WTC11 (cell line): ENCODE measurements at regions not wholly inside any gene's neighbourhood (a gene's known extent, or its start where the extent isn't known, plus 50 kb on each side); places are given as distances from the start of the nearest gene placed in this dataset.
A peak's percentile ranks its signal among the peaks of the same experiment; 100 is the strongest.

ENCODE experiments used
- ATAC-seq: fragments of 200-7000 bp; cut with Tn5 transposase; 2 replicates; pipeline ENCODE4 v1.10.0; 2021; ENCODE audit warnings: mild to moderate bottlenecking, moderate library complexity
- CTCF ChIA-PET: fragments of 300-600 bp; sonication (Branson Sonifier 250); formaldehyde crosslinking; loops from one replicate; lab custom pipeline; 2021; ENCODE audit warnings: antibody characterized with exemption; lab: Charles Lee
- POLR2A ChIA-PET: fragments of 350-600 bp; sonication (Branson Sonifier 250); formaldehyde crosslinking; loops from one replicate; lab custom pipeline; 2021; ENCODE audit warnings: antibody characterized with exemption; lab: Charles Lee
- DNase-seq: peaks from one replicate; pipeline ENCODE4 v3.0.0; 2021; ENCODE audit warnings: low spot score
- H3K27ac Mint-ChIP-seq: 2 replicates; pipeline ENCODE4 v1.8.0; 2021; ENCODE audit warnings: mixed read lengths
- H3K27me3 Mint-ChIP-seq: 2 replicates; pipeline ENCODE4 v1.8.0; 2021; ENCODE audit warnings: low read depth, mild to moderate bottlenecking, moderate library complexity, mixed read lengths
- H3K36me3 Mint-ChIP-seq: 2 replicates; pipeline ENCODE4 v1.8.0; 2021; ENCODE audit warnings: mixed read lengths
- H3K4me1 Mint-ChIP-seq: 2 replicates; pipeline ENCODE4 v1.8.0; 2022; ENCODE audit warnings: mixed read lengths
- H3K4me3 Mint-ChIP-seq: 2 replicates; pipeline ENCODE4 v1.8.0; 2021; ENCODE audit warnings: mild to moderate bottlenecking, moderate library complexity, mixed read lengths
- H3K9me3 Mint-ChIP-seq: 2 replicates; pipeline ENCODE4 v1.8.0; 2021; ENCODE audit warnings: mixed read lengths
- ATF1 ChIP-seq: sonication (generic); formaldehyde crosslinking; IDR thresholded peaks from 2 replicates; pipeline ENCODE4 v1.8.1; 2023; ENCODE audit warnings: mild to moderate bottlenecking, moderate library complexity, missing genetic modification reagents
- CBFB ChIP-seq: sonication (generic); formaldehyde crosslinking; IDR thresholded peaks from 2 replicates; pipeline ENCODE4 v1.8.1; 2022; ENCODE audit warnings: mild to moderate bottlenecking, low read depth, missing genetic modification reagents
- CREB1 ChIP-seq: sonication (generic); formaldehyde crosslinking; IDR thresholded peaks from 2 replicates; pipeline ENCODE4 v1.8.0; 2023; ENCODE audit warnings: mild to moderate bottlenecking, missing genetic modification reagents
- EMX1 ChIP-seq: fragments of 250-450 bp; sonication (Bioruptor Pico); IDR thresholded peaks from 2 replicates; pipeline ENCODE4 v1.8.0; 2021; ENCODE audit warnings: mild to moderate bottlenecking
- ESRRA ChIP-seq: sonication (generic); formaldehyde crosslinking; IDR thresholded peaks from 2 replicates; pipeline ENCODE4 v1.8.1; 2022; ENCODE audit warnings: mild to moderate bottlenecking, missing genetic modification reagents, borderline replicate concordance
- ETV6 ChIP-seq: sonication (generic); formaldehyde crosslinking; IDR thresholded peaks from 2 replicates; pipeline ENCODE4 v1.8.1; 2022; ENCODE audit warnings: mild to moderate bottlenecking, missing genetic modification reagents
- GABPB1 ChIP-seq: sonication (generic); formaldehyde crosslinking; IDR thresholded peaks from 2 replicates; pipeline ENCODE4 v1.8.1; 2023; ENCODE audit warnings: mild to moderate bottlenecking, missing genetic modification reagents
- GTF2I ChIP-seq: fragments of 250-450 bp; sonication (Bioruptor Pico); conservative IDR thresholded peaks from 2 replicates; pipeline ENCODE4 v1.4.0; 2021; ENCODE audit warnings: mild to moderate bottlenecking
- JUN ChIP-seq: sonication (generic); formaldehyde crosslinking; IDR thresholded peaks from 2 replicates; pipeline ENCODE4 v1.8.0; 2023; ENCODE audit warnings: mild to moderate bottlenecking, missing genetic modification reagents
- KAT7 ChIP-seq: sonication (generic); formaldehyde crosslinking; IDR thresholded peaks from 2 replicates; pipeline ENCODE4 v1.8.1; 2023; ENCODE audit warnings: missing genetic modification reagents, mild to moderate bottlenecking, borderline replicate concordance
- MXD4 ChIP-seq: fragments of 250-450 bp; sonication (Bioruptor Pico); IDR thresholded peaks from 2 replicates; pipeline ENCODE4 v1.8.0; 2021; ENCODE audit warnings: mild to moderate bottlenecking, moderate library complexity, borderline replicate concordance
- RELA ChIP-seq: sonication (generic); formaldehyde crosslinking; IDR thresholded peaks from 2 replicates; pipeline ENCODE4 v1.8.1; 2022; ENCODE audit warnings: missing genetic modification reagents, mild to moderate bottlenecking, borderline replicate concordance
- RORB ChIP-seq: fragments of 250-450 bp; sonication (Bioruptor Pico); IDR thresholded peaks from 2 replicates; pipeline ENCODE4 v1.9.0; 2021; ENCODE audit warnings: mild to moderate bottlenecking
- SMAD3 ChIP-seq: sonication (generic); formaldehyde crosslinking; IDR thresholded peaks from 2 replicates; pipeline ENCODE4 v1.8.0; 2022; ENCODE audit warnings: missing genetic modification reagents, mild to moderate bottlenecking, borderline replicate concordance
- SP1 ChIP-seq: sonication (generic); formaldehyde crosslinking; conservative IDR thresholded peaks from 2 replicates; pipeline ENCODE4 v1.8.1; 2022; ENCODE audit warnings: missing genetic modification reagents
- TP53 ChIP-seq: sonication (generic); formaldehyde crosslinking; IDR thresholded peaks from 2 replicates; pipeline ENCODE4 v1.8.1; 2023; ENCODE audit warnings: mild to moderate bottlenecking, missing genetic modification reagents
- ZNF396 ChIP-seq: fragments of 250-450 bp; sonication (Bioruptor Pico); IDR thresholded peaks from 2 replicates; pipeline ENCODE4 v1.8.0; 2021; ENCODE audit warnings: mild to moderate bottlenecking, moderate library complexity, borderline replicate concordance
- ZNF416 ChIP-seq: fragments of 250-450 bp; sonication (Bioruptor Pico); IDR thresholded peaks from 2 replicates; pipeline ENCODE4 v1.9.0; 2021; ENCODE audit warnings: mild to moderate bottlenecking, inconsistent platforms
- TF ChIP-seq, protein P1 (sequence below): fragments of 250-450 bp; sonication (Bioruptor Pico); conservative IDR thresholded peaks from 2 replicates; pipeline ENCODE4 v1.9.0; 2021; ENCODE audit warnings: mild to moderate bottlenecking
- TF ChIP-seq, protein P2 (sequence below): fragments of 250-450 bp; sonication (Bioruptor Pico); IDR thresholded peaks from 2 replicates; pipeline ENCODE4 v1.9.0; 2021; ENCODE audit warnings: mild to moderate bottlenecking, borderline replicate concordance
- TF ChIP-seq, protein P3 (sequence below): sonication (generic); formaldehyde crosslinking; IDR thresholded peaks from 2 replicates; pipeline ENCODE4 v1.8.0; 2022; ENCODE audit warnings: mild to moderate bottlenecking, missing genetic modification reagents
- TF ChIP-seq, protein P4 (sequence below): sonication (generic); formaldehyde crosslinking; IDR thresholded peaks from 2 replicates; pipeline ENCODE4 v1.8.0; 2022; ENCODE audit warnings: mild to moderate bottlenecking, missing genetic modification reagents
- TF ChIP-seq, protein P5 (sequence below): sonication (generic); formaldehyde crosslinking; conservative IDR thresholded peaks from 2 replicates; pipeline ENCODE4 v1.8.1; 2022; ENCODE audit warnings: mild to moderate bottlenecking, missing genetic modification reagents

DNA sequence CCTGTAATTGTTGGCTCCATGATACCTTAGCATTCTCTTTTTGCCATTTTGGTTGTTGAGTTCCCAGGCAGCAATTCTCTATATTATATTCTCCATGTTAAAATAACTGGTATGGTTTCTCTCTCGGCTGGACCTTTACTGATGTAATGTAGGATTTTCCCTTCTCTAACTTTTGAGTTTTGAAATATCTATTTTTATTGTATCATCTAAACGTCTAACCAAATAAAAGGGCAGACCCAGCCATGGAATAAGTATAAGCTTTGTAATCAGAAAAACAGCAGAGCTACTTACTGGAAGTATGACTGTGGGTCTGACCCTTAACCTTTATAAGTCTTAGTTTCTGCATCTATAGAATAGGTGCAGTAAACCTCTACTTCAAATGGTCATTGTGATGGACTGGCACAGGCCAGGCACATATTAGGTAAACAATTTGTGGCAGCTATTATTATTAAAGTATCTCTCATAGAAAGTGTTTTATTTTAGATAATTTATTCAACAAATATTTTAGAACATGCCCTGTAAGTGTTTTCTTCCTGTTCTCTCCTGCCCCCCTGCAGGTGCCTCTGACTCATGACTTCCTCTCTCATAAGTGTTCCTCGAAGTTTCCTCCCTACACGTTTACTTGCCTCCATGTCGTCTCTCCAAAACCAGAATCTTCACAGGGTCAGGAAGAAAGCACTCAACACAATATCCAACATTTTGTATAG, 224.9 kb upstream of the FGGY start:
- H3K4me1 Mint-ChIP-seq, result peaks cover 82% of the 10 kb centered on the region
- no peaks in the 10 kb centered on the region for H3K36me3 Mint-ChIP-seq
- H3K9me3 Mint-ChIP-seq, result no peaks in the 10 kb centered on the region
- ATAC-seq (peak; percentile 13), DNase-seq (no peak)
- ChIA-PET CTCF (no interaction called here), POLR2A (no interaction called here)
- TF ChIP-seq, protein P1, sequence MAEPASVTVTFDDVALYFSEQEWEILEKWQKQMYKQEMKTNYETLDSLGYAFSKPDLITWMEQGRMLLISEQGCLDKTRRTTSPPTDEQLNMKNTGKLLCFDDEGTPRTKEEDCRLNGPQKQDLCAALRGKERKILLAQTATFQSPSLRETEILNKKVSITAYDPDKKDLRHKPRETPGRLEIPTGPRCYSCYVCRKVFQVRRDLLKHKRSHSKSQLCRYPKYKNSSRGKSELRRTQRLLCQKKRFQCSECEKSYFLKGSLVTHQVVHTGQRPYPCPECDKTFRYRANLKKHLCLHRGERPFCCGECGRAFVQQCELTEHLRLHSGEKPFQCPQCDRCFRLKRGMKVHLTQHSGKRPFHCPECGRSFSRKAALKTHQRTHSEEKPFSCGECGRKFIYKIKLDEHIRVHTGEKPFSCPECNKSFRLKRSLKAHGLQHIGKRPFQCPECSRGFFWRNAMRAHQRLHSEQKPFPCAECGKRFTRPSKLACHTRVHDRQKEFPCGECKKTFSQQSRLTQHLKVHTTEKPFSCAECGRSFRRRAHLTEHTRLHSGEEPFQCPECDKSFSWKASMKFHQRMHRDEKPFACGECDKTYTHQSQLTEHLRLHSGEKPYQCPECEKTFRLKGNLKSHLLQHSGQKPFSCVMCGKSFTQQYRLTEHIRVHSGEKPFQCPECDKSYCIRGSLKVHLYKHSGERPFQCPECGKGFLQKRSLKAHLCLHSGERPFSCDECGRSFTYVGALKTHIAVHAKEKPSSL, result no peak
- TF ChIP-seq GABPB1 (CRISPR knock-in tag) (no peak), CREB1 (CRISPR knock-in tag) (no peak), ESRRA (no peak), RORB (CRISPR knock-in tag) (no peak), TP53 (CRISPR knock-in tag) (no peak), SMAD3 (no peak)
- TF ChIP-seq, protein P2, sequence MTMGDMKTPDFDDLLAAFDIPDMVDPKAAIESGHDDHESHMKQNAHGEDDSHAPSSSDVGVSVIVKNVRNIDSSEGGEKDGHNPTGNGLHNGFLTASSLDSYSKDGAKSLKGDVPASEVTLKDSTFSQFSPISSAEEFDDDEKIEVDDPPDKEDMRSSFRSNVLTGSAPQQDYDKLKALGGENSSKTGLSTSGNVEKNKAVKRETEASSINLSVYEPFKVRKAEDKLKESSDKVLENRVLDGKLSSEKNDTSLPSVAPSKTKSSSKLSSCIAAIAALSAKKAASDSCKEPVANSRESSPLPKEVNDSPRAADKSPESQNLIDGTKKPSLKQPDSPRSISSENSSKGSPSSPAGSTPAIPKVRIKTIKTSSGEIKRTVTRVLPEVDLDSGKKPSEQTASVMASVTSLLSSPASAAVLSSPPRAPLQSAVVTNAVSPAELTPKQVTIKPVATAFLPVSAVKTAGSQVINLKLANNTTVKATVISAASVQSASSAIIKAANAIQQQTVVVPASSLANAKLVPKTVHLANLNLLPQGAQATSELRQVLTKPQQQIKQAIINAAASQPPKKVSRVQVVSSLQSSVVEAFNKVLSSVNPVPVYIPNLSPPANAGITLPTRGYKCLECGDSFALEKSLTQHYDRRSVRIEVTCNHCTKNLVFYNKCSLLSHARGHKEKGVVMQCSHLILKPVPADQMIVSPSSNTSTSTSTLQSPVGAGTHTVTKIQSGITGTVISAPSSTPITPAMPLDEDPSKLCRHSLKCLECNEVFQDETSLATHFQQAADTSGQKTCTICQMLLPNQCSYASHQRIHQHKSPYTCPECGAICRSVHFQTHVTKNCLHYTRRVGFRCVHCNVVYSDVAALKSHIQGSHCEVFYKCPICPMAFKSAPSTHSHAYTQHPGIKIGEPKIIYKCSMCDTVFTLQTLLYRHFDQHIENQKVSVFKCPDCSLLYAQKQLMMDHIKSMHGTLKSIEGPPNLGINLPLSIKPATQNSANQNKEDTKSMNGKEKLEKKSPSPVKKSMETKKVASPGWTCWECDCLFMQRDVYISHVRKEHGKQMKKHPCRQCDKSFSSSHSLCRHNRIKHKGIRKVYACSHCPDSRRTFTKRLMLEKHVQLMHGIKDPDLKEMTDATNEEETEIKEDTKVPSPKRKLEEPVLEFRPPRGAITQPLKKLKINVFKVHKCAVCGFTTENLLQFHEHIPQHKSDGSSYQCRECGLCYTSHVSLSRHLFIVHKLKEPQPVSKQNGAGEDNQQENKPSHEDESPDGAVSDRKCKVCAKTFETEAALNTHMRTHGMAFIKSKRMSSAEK (CRISPR knock-in tag), result no peak
- H3K27me3 Mint-ChIP-seq, result no peaks in the 10 kb centered on the region
- H3K27ac Mint-ChIP-seq, result peak overlapping the region; percentile 97
- H3K4me3 Mint-ChIP-seq, result peak overlapping the region; percentile 1; the same call in 1 of the 2 replicates

DNA sequence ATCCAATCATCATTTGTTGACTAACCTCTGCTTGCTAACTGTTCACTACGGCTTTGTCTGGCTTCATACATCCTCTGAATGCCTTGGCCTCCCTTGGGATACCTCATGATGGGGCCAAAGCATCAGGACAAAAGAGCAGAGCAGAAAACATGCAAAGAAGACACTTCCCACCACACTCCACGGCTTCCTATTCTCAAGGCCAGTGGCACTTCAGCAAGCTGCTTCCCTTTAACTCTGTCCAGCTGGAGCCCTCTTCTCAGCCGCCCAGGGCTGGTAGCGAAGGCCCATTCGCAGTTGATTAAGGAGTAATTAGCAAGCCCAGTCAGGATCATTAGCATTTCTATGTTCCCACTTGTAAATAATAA, 224.3 kb upstream of the FGGY start:
- Mint-ChIP-seq H3K4me1 (peaks cover 82% of the 10 kb centered on the region), H3K4me3 (peak overlapping the region; percentile 1; the same call in 1 of the 2 replicates), H3K27me3 (no peaks in the 10 kb centered on the region), H3K36me3 (no peaks in the 10 kb centered on the region), H3K27ac (peak overlapping the region; percentile 97), H3K9me3 (no peaks in the 10 kb centered on the region)
- POLR2A ChIA-PET, result no interaction called here
- CTCF ChIA-PET, result no interaction called here
- DNase-seq (no peak), ATAC-seq (peak; percentile 68)
- TF ChIP-seq SP1 (0 out of 2 replicates have a peak, but pooled peaks have one; percentile 23), EMX1 (CRISPR knock-in tag) (no peak), ETV6 (peak; percentile 36; the same call in 1 of the 2 replicates)

DNA sequence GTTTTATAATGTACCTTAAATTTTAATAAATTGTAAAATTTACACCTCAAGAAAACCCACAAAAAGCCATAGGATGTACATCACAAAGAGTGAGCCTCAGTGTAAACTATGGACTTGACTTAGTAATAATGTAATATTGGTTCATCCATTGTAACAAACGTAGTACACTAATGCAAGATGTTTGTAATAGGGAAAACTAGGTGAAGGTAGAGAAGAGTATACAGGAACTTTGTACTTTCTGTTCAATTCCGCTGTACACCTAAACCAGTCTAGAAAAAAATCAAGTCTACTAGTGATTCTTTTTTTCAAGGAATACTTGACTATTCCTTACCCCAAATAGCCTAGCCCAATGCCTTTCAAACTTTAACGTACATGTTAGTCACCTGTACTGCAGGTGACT, 222.3 kb upstream of the FGGY start:
- DNase-seq, result no peak
- Mint-ChIP-seq H3K27ac (no peak overlapping the region), H3K27me3 (no peaks in the 10 kb centered on the region), H3K4me3 (no peak overlapping the region), H3K36me3 (no peaks in the 10 kb centered on the region), H3K4me1 (peaks cover 91% of the 10 kb centered on the region), H3K9me3 (no peaks in the 10 kb centered on the region)
- ATAC-seq, result no peak
- ChIA-PET POLR2A (no interaction called here), CTCF (no interaction called here)
- TF ChIP-seq ZNF396 (CRISPR knock-in tag) (no peak), GTF2I (CRISPR knock-in tag) (no peak), ESRRA (no peak), GABPB1 (CRISPR knock-in tag) (no peak; the same call in 1 of the 2 replicates), ATF1 (CRISPR knock-in tag) (no peak), ZNF416 (CRISPR knock-in tag) (no peak), RELA (CRISPR knock-in tag) (no peak), MXD4 (CRISPR knock-in tag) (no peak), ETV6 (no peak), CBFB (CRISPR knock-in tag) (no peak), KAT7 (CRISPR knock-in tag) (no peak), JUN (CRISPR knock-in tag) (no peak)
- TF ChIP-seq, protein P3, sequence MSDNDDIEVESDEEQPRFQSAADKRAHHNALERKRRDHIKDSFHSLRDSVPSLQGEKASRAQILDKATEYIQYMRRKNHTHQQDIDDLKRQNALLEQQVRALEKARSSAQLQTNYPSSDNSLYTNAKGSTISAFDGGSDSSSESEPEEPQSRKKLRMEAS, result no peak
- TF ChIP-seq, protein P4, sequence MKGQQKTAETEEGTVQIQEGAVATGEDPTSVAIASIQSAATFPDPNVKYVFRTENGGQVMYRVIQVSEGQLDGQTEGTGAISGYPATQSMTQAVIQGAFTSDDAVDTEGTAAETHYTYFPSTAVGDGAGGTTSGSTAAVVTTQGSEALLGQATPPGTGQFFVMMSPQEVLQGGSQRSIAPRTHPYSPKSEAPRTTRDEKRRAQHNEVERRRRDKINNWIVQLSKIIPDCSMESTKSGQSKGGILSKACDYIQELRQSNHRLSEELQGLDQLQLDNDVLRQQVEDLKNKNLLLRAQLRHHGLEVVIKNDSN, result no peak
- TF ChIP-seq, protein P5, sequence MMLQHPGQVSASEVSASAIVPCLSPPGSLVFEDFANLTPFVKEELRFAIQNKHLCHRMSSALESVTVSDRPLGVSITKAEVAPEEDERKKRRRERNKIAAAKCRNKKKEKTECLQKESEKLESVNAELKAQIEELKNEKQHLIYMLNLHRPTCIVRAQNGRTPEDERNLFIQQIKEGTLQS (CRISPR knock-in tag), result no peak
